ENCODE measurements at regions not wholly inside any gene's neighbourhood (a gene's known extent, or its start where the extent isn't known, plus 50 kb on each side); places are given as distances from the start of the nearest gene placed in this dataset.
A peak's percentile ranks its signal among the peaks of the same experiment; 100 is the strongest.

DNA sequence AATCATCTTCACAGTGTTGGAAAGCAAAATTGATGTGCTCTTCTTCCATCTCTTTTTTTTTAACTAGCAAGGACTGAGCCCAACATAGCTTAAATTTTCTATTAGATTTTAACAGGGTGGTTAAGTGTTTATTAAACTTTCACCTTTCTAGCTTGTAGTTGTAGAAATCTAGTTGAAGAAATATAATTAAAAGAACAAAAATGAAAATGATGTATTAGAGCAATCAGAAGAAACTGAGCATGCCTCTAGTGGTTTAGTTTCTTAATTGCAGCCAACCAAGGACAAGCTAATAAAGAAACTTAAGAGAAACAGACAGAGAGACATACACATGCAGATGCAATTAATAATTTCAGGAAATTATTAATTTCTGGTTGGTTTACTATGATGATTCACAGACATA, 673.0 kb upstream of the LMO3 start:
- H3K36me3 Mint-ChIP-seq (ENCODE audit: low read depth) = no peaks in the 10 kb centered on the region
- H3K27me3 Mint-ChIP-seq (ENCODE audit: low read depth) = no peaks in the 10 kb centered on the region
- peaks cover 6% of the 10 kb centered on the region for H3K9me3 Mint-ChIP-seq
- no peak overlapping the region for H3K4me3 Mint-ChIP-seq
- TF ChIP-seq, protein P1, sequence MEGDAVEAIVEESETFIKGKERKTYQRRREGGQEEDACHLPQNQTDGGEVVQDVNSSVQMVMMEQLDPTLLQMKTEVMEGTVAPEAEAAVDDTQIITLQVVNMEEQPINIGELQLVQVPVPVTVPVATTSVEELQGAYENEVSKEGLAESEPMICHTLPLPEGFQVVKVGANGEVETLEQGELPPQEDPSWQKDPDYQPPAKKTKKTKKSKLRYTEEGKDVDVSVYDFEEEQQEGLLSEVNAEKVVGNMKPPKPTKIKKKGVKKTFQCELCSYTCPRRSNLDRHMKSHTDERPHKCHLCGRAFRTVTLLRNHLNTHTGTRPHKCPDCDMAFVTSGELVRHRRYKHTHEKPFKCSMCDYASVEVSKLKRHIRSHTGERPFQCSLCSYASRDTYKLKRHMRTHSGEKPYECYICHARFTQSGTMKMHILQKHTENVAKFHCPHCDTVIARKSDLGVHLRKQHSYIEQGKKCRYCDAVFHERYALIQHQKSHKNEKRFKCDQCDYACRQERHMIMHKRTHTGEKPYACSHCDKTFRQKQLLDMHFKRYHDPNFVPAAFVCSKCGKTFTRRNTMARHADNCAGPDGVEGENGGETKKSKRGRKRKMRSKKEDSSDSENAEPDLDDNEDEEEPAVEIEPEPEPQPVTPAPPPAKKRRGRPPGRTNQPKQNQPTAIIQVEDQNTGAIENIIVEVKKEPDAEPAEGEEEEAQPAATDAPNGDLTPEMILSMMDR (IDR thresholded peaks at IDR 0.05; ENCODE audit: unreplicated experiment in 3 of 3) = peak; percentile 35 to 54 (median 50)
- H3K4me1 Mint-ChIP-seq = no peaks in the 10 kb centered on the region
- H3K27ac Mint-ChIP-seq = no peak overlapping the region

DNA sequence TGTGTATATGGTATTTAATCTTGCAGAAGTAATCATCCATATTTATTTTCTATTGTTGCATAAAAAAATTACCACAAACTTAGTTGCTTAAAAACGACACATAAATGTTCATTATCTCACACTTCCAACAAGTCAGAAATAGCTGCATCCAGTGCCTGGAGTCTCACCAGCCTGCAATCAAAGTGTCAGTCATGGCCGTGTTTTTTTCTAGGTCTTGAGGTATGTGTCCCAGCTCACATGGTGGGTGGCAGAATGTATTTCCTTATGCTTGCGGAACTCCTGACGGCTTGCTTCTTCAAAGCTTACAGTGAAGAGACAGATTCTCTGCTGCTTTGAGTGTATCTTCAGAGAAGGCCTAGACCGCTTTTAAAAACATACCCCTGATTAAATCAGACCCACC, 670.2 kb upstream of the LMO3 start:
- TF ChIP-seq, protein P1 (IDR thresholded peaks at IDR 0.05; ENCODE audit: unreplicated experiment in 3 of 3) = no peak
- no peaks in the 10 kb centered on the region for H3K9me3 Mint-ChIP-seq

DNA sequence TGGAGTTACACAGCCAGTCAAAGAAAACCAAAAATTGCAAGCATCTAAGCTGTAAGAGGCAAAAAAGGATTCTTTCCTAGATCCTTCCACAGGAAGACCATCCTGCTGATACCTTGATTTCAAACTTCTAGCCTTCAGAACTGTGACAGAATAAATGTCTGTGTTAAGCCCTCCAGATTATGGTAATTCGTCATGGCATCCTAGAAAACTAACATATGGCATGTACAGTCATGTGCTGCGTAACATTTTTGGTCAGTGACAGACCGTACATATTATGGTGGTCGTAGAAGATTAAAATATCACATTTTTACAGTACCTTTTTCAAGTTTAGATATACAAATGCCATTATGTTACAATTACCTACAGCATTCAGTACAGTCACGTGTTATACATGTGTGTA, 660.9 kb upstream of the LMO3 start:
- Mint-ChIP-seq H3K9me3 (no peaks in the 10 kb centered on the region), H3K36me3 (ENCODE audit: low read depth) (no peaks in the 10 kb centered on the region), H3K4me3 (no peak overlapping the region), H3K4me1 (no peaks in the 10 kb centered on the region), H3K27me3 (ENCODE audit: low read depth) (no peaks in the 10 kb centered on the region), H3K27ac (no peak overlapping the region)
- TF ChIP-seq, protein P1 (IDR thresholded peaks at IDR 0.05; ENCODE audit: unreplicated experiment in 3 of 3) = no peak

More for the DNA sequence above, 670.2 kb upstream of the LMO3 start:
- no peaks in the 10 kb centered on the region for H3K27me3 Mint-ChIP-seq (ENCODE audit: low read depth)
- no peaks in the 10 kb centered on the region for H3K36me3 Mint-ChIP-seq (ENCODE audit: low read depth)
- H3K4me1 Mint-ChIP-seq = no peaks in the 10 kb centered on the region
- H3K27ac Mint-ChIP-seq = no peak overlapping the region
- H3K4me3 Mint-ChIP-seq = no peak overlapping the region

DNA sequence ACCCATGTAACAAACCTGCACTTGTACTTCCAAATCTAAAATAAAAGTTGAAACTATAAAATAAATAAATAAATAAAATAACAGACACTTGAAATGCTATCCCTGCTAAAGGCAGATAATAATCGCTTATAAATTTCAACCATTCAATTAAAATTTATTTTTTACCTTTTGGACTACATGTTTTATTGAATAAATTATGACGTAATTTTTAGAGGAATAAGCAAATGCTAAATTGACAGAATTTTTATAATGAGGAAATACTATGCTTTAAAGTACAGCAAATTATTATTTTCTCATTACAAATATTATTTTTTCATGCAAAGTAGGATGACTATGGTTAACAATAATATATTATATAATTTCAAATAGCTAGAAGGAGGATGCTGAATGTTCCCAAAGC, 658.6 kb upstream of the LMO3 start:
- TF ChIP-seq, protein P1 (IDR thresholded peaks at IDR 0.05; ENCODE audit: unreplicated experiment in 3 of 3) = no peak
- no peak overlapping the region for H3K27ac Mint-ChIP-seq
- H3K4me3 Mint-ChIP-seq = no peak overlapping the region
- H3K27me3 Mint-ChIP-seq (ENCODE audit: low read depth) = no peaks in the 10 kb centered on the region
- no peaks in the 10 kb centered on the region for H3K9me3 Mint-ChIP-seq
- no peaks in the 10 kb centered on the region for H3K4me1 Mint-ChIP-seq
- no peaks in the 10 kb centered on the region for H3K36me3 Mint-ChIP-seq (ENCODE audit: low read depth)

DNA sequence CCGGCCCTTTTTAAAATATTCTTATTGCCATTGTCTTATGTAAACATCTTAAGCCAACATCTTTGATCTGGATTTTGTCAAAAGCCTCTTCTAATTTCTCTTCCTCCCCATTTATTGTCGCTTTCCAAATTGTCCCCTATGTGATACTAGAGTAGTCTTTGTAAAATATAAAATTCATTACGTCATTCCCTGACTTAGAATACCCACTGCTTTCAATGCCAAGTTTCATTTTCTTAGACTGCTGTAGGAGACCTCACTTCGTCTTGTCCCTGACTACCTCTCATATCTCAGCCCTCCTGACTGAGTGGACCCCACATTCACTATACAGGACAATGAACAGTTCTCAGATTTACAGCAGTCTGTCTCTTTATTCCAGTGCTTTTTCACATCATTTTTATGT, 633.9 kb upstream of the LMO3 start:
- TF ChIP-seq, protein P1 (IDR thresholded peaks at IDR 0.05; ENCODE audit: unreplicated experiment in 3 of 3) = no peak
- H3K9me3 Mint-ChIP-seq = peaks cover 8% of the 10 kb centered on the region

DNA sequence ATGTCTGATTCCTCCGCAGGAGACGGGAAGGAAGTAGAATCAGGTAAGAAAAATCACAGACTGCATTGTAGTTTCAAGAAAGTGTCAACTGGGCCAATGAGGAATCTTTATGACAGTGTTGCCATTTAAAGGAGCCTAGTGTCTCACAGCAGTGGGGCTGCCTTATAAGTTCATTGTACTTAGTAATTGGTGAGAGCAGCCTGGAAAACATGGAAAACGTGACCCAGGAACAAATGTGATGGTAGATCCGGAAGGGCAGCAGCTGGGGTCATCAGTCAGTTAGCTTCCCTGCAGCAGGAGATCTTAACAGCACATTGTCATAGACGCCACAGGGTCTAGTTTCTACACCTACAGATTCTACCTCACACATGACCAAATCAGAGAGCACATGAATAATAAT, 630.0 kb upstream of the LMO3 start:
- H3K27me3 Mint-ChIP-seq (ENCODE audit: low read depth) = no peaks in the 10 kb centered on the region
- H3K9me3 Mint-ChIP-seq = no peaks in the 10 kb centered on the region
- no peaks in the 10 kb centered on the region for H3K4me1 Mint-ChIP-seq
- no peak overlapping the region for H3K27ac Mint-ChIP-seq
- H3K4me3 Mint-ChIP-seq = no peak overlapping the region
- TF ChIP-seq, protein P1 (IDR thresholded peaks at IDR 0.05; ENCODE audit: unreplicated experiment in 3 of 3) = no peak
- H3K36me3 Mint-ChIP-seq (ENCODE audit: low read depth) = no peaks in the 10 kb centered on the region

More for the DNA sequence above, 633.9 kb upstream of the LMO3 start:
- H3K4me1 Mint-ChIP-seq = no peaks in the 10 kb centered on the region
- H3K27me3 Mint-ChIP-seq (ENCODE audit: low read depth) = no peaks in the 10 kb centered on the region
- H3K27ac Mint-ChIP-seq = no peak overlapping the region
- H3K4me3 Mint-ChIP-seq = no peak overlapping the region
- H3K36me3 Mint-ChIP-seq (ENCODE audit: low read depth) = no peaks in the 10 kb centered on the region

All from nephron (organoid).